ENCODE measurements at regions not wholly inside any gene's neighbourhood (a gene's known extent, or its start where the extent isn't known, plus 50 kb on each side); places are given as distances from the start of the nearest gene placed in this dataset.

- TF ChIP-seq CTCF (IDR thresholded peaks at IDR 0.05; ENCODE audit: low read length) = no peak
- TF ChIP-seq EZH2 (IDR thresholded peaks at IDR 0.05; ENCODE audit: borderline replicate concordance, low read length) = no peak
Observed at GRCh38 chr4:128583753-128584712, 225.5 kb upstream of the JADE1 start.
